HG02623 (cell line): ENCODE measurements at regions not wholly inside any gene's neighbourhood (a gene's known extent, or its start where the extent isn't known, plus 50 kb on each side); places are given as distances from the start of the nearest gene placed in this dataset.
"Not testable (repeated sequence)": the region's sequence is repeated elsewhere in the genome, so short reads cannot be mapped to it uniquely, and the experiment has no call there.

Experiments
- ATAC-seq: cut with Tn5 transposase; IDR thresholded peaks from one replicate; pipeline ENCODE4 v1.9.1; 2021; ENCODE audit warnings: moderate library complexity; ENCODE audit not compliant: unreplicated experiment

- ATAC-seq, result not testable (repeated sequence)
Observed at GRCh38 chr13:100776686-100777085, 102.1 kb upstream of the TMTC4 start.

- ATAC-seq, result no peak
Observed at GRCh38 chr13:100773923-100774663, 99.5 kb upstream of the TMTC4 start.

- no peak for ATAC-seq
Observed at GRCh38 chr13:100773429-100773828, 98.8 kb upstream of the TMTC4 start.

- no peak for ATAC-seq
Observed at GRCh38 chr13:100767192-100767591, 92.6 kb upstream of the TMTC4 start.

GRCh38 chr13:100766570-100766969, 92.0 kb upstream of the TMTC4 start:
- not testable (repeated sequence) for ATAC-seq

- ATAC-seq, result no peak
Observed at GRCh38 chr13:100764937-100765336, 90.3 kb upstream of the TMTC4 start.

- not testable (repeated sequence) for ATAC-seq
Observed at GRCh38 chr13:100762126-100762525, 87.5 kb upstream of the TMTC4 start.

- ATAC-seq, result no peak
Observed at GRCh38 chr13:100755891-100756290, 81.3 kb upstream of the TMTC4 start.

- ATAC-seq, result no peak
Observed at GRCh38 chr13:100754459-100754858, 79.9 kb upstream of the TMTC4 start.

GRCh38 chr13:100753376-100753775, 78.8 kb upstream of the TMTC4 start:
- no peak for ATAC-seq

GRCh38 chr13:100751826-100752225, 77.2 kb upstream of the TMTC4 start:
- ATAC-seq, result no peak

- no peak for ATAC-seq
Observed at GRCh38 chr13:100746953-100747683, 72.5 kb upstream of the TMTC4 start.

GRCh38 chr13:100738176-100738855, 63.7 kb upstream of the TMTC4 start:
- no peak for ATAC-seq

GRCh38 chr13:100735494-100735893, 60.9 kb upstream of the TMTC4 start:
- ATAC-seq, result no peak

- ATAC-seq, result no peak
Observed at GRCh38 chr13:100734194-100734720, 59.7 kb upstream of the TMTC4 start.

GRCh38 chr13:100733261-100733660, 58.7 kb upstream of the TMTC4 start:
- no peak for ATAC-seq

- no peak for ATAC-seq
Observed at GRCh38 chr13:100728201-100728600, 53.6 kb upstream of the TMTC4 start.

- no peak for ATAC-seq
Observed at GRCh38 chr13:100725472-100725871, 50.9 kb upstream of the TMTC4 start.

GRCh38 chr13:100724568-100724967, 50.0 kb upstream of the TMTC4 start:
- no peak for ATAC-seq
